B cell (primary cell): ENCODE measurements at regions not wholly inside any gene's neighbourhood (a gene's known extent, or its start where the extent isn't known, plus 50 kb on each side); places are given as distances from the start of the nearest gene placed in this dataset.

Experiments
- EZH2 ChIP-seq: IDR thresholded peaks from 2 replicates; pipeline ENCODE4 v1.6.1; 2012; ENCODE audit warnings: borderline replicate concordance, low read depth, mild to moderate bottlenecking, moderate library complexity, low read length; ENCODE audit not compliant: insufficient read depth, poor library complexity, severe bottlenecking
- TF ChIP-seq, protein P1 (sequence below): fragments of 200-600 bp; IDR thresholded peaks from one replicate; pipeline ENCODE4 v1.8.0; 2022; ENCODE audit warnings: antibody characterized with exemption, mild to moderate bottlenecking

DNA sequence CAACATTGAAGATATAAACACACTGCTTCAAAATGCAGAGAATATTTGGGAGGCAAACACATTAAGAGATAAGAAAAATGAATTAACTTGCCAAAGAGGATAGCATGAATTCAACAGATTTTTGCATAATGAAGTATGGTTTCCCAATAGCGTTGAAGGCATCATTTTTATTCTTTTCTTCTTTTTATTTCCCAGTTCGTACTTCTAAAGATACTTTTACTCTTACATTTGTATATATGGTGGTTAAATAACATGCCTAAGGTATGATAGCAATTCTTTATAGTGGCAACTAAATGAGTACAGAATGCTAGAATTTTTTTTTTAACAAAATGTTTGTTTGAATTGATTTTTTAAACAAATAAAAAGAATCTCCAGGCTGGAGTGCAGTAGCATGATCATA lies 473.4 kb upstream of the MARCKS start:
- TF ChIP-seq, protein P1, sequence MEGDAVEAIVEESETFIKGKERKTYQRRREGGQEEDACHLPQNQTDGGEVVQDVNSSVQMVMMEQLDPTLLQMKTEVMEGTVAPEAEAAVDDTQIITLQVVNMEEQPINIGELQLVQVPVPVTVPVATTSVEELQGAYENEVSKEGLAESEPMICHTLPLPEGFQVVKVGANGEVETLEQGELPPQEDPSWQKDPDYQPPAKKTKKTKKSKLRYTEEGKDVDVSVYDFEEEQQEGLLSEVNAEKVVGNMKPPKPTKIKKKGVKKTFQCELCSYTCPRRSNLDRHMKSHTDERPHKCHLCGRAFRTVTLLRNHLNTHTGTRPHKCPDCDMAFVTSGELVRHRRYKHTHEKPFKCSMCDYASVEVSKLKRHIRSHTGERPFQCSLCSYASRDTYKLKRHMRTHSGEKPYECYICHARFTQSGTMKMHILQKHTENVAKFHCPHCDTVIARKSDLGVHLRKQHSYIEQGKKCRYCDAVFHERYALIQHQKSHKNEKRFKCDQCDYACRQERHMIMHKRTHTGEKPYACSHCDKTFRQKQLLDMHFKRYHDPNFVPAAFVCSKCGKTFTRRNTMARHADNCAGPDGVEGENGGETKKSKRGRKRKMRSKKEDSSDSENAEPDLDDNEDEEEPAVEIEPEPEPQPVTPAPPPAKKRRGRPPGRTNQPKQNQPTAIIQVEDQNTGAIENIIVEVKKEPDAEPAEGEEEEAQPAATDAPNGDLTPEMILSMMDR = no peak
- no peak for TF ChIP-seq EZH2
